ENCODE measurements at regions not wholly inside any gene's neighbourhood (a gene's known extent, or its start where the extent isn't known, plus 50 kb on each side); places are given as distances from the start of the nearest gene placed in this dataset.

DNA sequence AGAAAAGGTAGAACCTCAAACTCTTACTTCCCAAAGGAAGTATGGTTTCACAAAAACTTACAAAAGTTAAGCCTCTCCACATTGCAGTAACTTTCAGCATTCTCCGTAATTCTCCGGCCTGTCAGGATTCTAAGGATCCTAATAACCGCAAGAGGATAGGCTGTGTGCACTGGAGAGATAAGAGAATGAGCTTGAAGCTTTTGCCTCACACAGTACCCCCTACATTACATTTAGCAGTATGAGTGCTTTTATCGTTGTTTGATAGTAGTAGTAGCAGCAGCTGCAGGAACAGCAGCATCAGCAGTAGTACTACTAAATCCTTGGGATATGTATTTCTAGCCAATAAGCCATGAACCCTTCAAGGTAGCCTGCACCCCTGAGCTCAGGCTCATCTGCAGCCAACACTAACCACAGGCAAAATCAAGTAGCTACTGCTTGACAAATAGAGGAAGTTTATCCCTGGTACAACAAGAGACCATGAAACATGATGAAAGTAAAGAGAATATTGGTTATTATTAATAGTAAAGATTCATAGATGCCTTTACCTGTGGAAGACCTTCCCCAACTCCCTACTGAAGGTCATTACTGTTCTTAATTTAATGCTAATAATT is 222.6 kb upstream of the CNTNAP2 start:
- no peak for DNase-seq (ENCODE audit: low spot score)
- TF ChIP-seq, protein P1, sequence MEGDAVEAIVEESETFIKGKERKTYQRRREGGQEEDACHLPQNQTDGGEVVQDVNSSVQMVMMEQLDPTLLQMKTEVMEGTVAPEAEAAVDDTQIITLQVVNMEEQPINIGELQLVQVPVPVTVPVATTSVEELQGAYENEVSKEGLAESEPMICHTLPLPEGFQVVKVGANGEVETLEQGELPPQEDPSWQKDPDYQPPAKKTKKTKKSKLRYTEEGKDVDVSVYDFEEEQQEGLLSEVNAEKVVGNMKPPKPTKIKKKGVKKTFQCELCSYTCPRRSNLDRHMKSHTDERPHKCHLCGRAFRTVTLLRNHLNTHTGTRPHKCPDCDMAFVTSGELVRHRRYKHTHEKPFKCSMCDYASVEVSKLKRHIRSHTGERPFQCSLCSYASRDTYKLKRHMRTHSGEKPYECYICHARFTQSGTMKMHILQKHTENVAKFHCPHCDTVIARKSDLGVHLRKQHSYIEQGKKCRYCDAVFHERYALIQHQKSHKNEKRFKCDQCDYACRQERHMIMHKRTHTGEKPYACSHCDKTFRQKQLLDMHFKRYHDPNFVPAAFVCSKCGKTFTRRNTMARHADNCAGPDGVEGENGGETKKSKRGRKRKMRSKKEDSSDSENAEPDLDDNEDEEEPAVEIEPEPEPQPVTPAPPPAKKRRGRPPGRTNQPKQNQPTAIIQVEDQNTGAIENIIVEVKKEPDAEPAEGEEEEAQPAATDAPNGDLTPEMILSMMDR (IDR thresholded peaks at IDR 0.05; ENCODE audit: extremely low read depth, insufficient read depth, missing control alignments), result no peak
- in situ Hi-C loops (cut with MboI; ENCODE audit: low pct_unique_long_range_greater_than_20kb, low sequenced_read_pairs, unreplicated experiment), result no loop called here

DNA sequence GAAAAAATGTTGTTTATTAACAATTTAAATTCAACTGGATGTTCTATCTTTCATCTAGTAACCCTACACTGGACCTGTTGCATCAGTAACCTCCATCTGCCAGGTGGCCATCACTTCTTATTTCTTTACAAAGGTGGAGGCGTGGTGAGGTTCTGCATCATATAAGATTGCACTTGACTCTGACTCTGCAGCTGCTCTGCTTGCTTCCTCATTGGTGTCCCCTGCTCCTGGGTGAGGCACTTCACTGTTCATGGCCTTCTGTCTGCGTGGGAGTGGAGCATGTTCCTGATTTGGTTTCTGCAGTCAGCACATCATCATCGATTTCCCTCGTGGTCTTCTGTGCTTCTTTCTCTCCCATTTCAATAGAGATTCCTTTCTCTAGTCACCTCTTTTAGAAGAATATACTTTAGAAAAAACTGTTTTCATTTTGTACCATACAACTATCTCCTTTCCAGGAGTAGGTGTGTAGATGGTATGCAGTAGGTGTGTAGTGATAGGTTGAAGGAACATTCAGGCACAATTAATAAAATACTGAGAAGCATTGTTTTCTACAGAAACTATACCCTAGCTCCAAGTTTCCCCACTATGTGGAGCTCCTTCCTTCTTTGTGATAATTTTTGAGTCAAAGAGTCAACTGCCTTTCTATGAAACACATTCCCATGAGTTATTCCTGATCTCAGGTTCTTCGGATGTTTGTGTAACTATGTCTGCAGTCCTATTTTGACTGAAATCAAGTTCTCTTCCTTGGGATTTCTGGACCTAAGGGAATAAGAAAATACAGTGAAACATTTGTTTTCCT is 231.7 kb upstream of the CNTNAP2 start:
- in situ Hi-C loops (cut with MboI; ENCODE audit: low pct_unique_long_range_greater_than_20kb, low sequenced_read_pairs, unreplicated experiment), result no loop called here
- TF ChIP-seq, protein P1 (IDR thresholded peaks at IDR 0.05; ENCODE audit: extremely low read depth, insufficient read depth, missing control alignments), result no peak
- no peak for DNase-seq (ENCODE audit: low spot score)

DNA sequence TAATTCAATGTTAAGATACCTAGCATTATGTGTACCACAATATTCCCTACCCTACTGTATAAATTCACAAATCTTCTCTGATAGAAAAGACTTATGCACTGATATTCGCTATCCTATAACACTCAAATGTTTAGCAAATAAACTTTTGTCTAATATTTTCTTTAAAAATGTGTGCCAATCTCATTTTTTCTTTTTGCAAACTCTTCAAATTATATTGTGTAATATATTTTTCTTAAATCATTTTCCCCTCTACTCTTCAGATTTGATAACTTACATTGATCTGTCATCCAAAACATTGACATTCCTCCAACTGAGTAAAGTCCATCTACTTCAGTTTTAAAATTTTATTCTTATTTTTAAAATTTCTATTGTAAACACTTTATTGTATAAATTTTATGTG is 240.2 kb upstream of the CNTNAP2 start:
- no peak for DNase-seq (ENCODE audit: low spot score)
- TF ChIP-seq, protein P1 (IDR thresholded peaks at IDR 0.05; ENCODE audit: extremely low read depth, insufficient read depth, missing control alignments), result no peak
- in situ Hi-C loops (cut with MboI; ENCODE audit: low pct_unique_long_range_greater_than_20kb, low sequenced_read_pairs, unreplicated experiment), result no loop called here

DNA sequence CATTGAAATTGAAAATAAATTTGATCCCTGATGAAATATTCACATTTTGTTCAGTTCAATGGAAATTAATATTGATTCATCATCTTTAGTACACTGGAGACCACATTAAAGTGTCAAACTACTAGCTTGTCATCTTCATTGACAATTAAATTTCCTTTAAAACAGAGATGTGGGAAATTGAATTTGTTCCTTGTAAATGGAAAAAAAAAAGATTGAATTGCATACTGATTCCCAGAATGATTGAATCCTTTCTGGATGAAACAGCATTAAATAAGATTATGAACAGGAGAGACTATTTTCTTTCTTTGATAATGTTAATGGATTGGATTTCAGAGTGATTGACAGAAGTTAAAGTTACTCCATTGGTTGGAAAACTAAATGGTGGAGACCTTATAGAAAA is 241.3 kb upstream of the CNTNAP2 start:
- no peak for DNase-seq (ENCODE audit: low spot score)
- TF ChIP-seq, protein P1 (IDR thresholded peaks at IDR 0.05; ENCODE audit: extremely low read depth, insufficient read depth, missing control alignments), result no peak
- in situ Hi-C loops (cut with MboI; ENCODE audit: low pct_unique_long_range_greater_than_20kb, low sequenced_read_pairs, unreplicated experiment), result no loop called here

DNA sequence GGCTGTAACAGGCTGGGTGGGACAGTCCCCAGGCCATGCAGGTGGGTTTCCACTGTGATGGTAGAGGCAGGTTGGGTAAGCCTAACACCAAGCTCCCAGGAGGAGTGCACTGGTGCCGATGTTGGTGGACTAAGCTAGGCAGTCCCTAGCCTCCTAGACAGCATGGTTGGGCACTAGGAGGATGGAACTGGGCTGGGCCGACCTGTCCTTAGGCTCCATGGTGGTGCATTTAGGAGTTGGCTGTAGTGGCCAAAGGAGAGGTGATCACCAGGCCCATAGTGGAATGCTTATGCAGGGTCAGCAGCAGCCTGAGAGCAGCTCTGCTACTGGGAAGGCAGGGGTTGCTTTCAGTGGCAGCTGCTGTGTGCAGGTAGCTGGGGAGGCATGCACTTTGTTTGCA is 247.7 kb upstream of the CNTNAP2 start:
- in situ Hi-C loops (cut with MboI; ENCODE audit: low pct_unique_long_range_greater_than_20kb, low sequenced_read_pairs, unreplicated experiment), result no loop called here
- TF ChIP-seq, protein P1 (IDR thresholded peaks at IDR 0.05; ENCODE audit: extremely low read depth, insufficient read depth, missing control alignments), result no peak
- DNase-seq (ENCODE audit: low spot score), result no peak

DNA sequence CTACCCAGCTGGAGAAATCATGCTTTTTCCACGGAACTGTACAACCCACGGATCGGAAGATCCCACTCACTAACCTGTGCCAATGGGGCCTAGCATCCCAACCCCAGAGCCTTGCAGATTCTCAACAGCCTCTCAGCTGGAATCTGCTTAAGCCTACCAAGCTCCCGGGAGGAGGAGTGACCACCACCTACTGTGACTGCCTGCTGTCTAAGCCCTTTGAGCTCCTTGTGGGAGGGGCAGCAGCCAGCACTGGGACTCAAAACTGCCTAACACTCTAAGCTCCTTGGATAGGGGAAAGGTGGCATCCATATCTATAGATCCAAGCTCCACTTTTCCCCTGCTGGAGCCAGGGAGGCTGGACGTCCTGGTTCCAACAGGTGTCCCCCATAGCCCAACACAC is 254.4 kb upstream of the CNTNAP2 start:
- in situ Hi-C loops (cut with MboI; ENCODE audit: low pct_unique_long_range_greater_than_20kb, low sequenced_read_pairs, unreplicated experiment), result no loop called here
- TF ChIP-seq, protein P1 (IDR thresholded peaks at IDR 0.05; ENCODE audit: extremely low read depth, insufficient read depth, missing control alignments), result no peak
- no peak for DNase-seq (ENCODE audit: low spot score)

All from GM13977 (cell line).